Smooth muscle cell (in vitro differentiated cells): ENCODE measurements at regions not wholly inside any gene's neighbourhood (a gene's known extent, or its start where the extent isn't known, plus 50 kb on each side); places are given as distances from the start of the nearest gene placed in this dataset.

Experiments used
- DNase-seq: peaks from one replicate; lab custom pipeline; 2025; ENCODE audit not compliant: unreplicated experiment; lab: John Stamatoyannopoulos, UW
- H2AFZ ChIP-seq: fragments of 200-600 bp; sonication (generic); 2 replicates; pipeline ENCODE4 v1.6.0; 2016; ENCODE audit warnings: antibody characterized with exemption, low read depth, mild to moderate bottlenecking
- H3F3A ChIP-seq: fragments of 200-600 bp; sonication (generic); 2 replicates; pipeline ENCODE4 v1.6.0; 2017; ENCODE audit warnings: antibody characterized with exemption, low read depth
- H3K27ac ChIP-seq: fragments of 200-600 bp; sonication (generic); 2 replicates; pipeline ENCODE4 v1.5.1; 2016; ENCODE audit warnings: low read depth, mild to moderate bottlenecking
- H3K27me3 ChIP-seq: fragments of 200-600 bp; sonication (generic); 2 replicates; pipeline ENCODE4 v1.6.1; 2016; ENCODE audit warnings: low read depth, mild to moderate bottlenecking
- H3K36me3 ChIP-seq: fragments of 200-600 bp; sonication (generic); 2 replicates; pipeline ENCODE4 v1.5.1; 2016; ENCODE audit warnings: low read depth
- H3K4me1 ChIP-seq: fragments of 200-600 bp; sonication (generic); 2 replicates; pipeline ENCODE4 v1.5.1; 2016; ENCODE audit warnings: low read depth
- H3K4me2 ChIP-seq: fragments of 200-600 bp; sonication (generic); 2 replicates; pipeline ENCODE4 v1.6.0; 2016; ENCODE audit warnings: mild to moderate bottlenecking
- H3K4me3 ChIP-seq: fragments of 200-600 bp; sonication (generic); 2 replicates; pipeline ENCODE4 v1.5.1; 2016; ENCODE audit warnings: mild to moderate bottlenecking
- H3K79me2 ChIP-seq: fragments of 200-600 bp; sonication (generic); 2 replicates; pipeline ENCODE4 v1.6.0; 2016; ENCODE audit warnings: low read depth, mild to moderate bottlenecking
- H3K9ac ChIP-seq: fragments of 200-600 bp; sonication (generic); 2 replicates; pipeline ENCODE4 v1.6.0; 2016; ENCODE audit warnings: low read depth
- H3K9me3 ChIP-seq: fragments of 200-600 bp; sonication (generic); replicated peaks from 2 replicates; pipeline ENCODE4 v1.5.1; 2016; ENCODE audit warnings: low read depth
- H4K20me1 ChIP-seq: fragments of 200-600 bp; sonication (generic); 2 replicates; pipeline ENCODE4 v1.6.0; 2016; ENCODE audit warnings: low read depth
- CTCF ChIP-seq: fragments of 200-600 bp; sonication (generic); IDR thresholded peaks from 2 replicates; pipeline ENCODE4 v1.5.1; 2017; ENCODE audit warnings: borderline replicate concordance, mild to moderate bottlenecking, antibody characterized with exemption; ENCODE audit not compliant: insufficient read depth, poor library complexity, severe bottlenecking
- WGBS: methylation state at CpG from one replicate; pipeline ENCODE4 v1.1.7; 2016; ENCODE audit warnings: low lambda C conversion rate; 5-methylcytosine and 5-hydroxymethylcytosine counted together

GRCh38 chr3:73752338-73752737 lies 127.6 kb upstream of the PDZRN3 start:
- no peak overlapping the region for H3K27ac ChIP-seq
- no peaks in the 10 kb centered on the region for H3F3A ChIP-seq
- no peak overlapping the region for H2AFZ ChIP-seq
- H4K20me1 ChIP-seq: no peaks in the 10 kb centered on the region
- TF ChIP-seq CTCF: no peak
- no peaks in the 10 kb centered on the region for H3K9me3 ChIP-seq
- 94% methylated on average over 5 of the region's 5 CpGs for WGBS
- no peaks in the 10 kb centered on the region for H3K79me2 ChIP-seq
- DNase-seq: no peak
- H3K4me1 ChIP-seq: no peaks in the 10 kb centered on the region
- H3K9ac ChIP-seq: no peak overlapping the region
- H3K36me3 ChIP-seq: no peaks in the 10 kb centered on the region
- H3K27me3 ChIP-seq: no peaks in the 10 kb centered on the region
- H3K4me3 ChIP-seq: no peak overlapping the region
- no peak overlapping the region for H3K4me2 ChIP-seq

GRCh38 chr3:73746623-73747022 lies 121.9 kb upstream of the PDZRN3 start:
- no peak for DNase-seq
- Histone ChIP-seq H3K27me3 (no peaks in the 10 kb centered on the region), H4K20me1 (no peaks in the 10 kb centered on the region), H3K4me2 (no peak overlapping the region), H3K9ac (no peak overlapping the region), H3F3A (no peaks in the 10 kb centered on the region), H3K9me3 (no peaks in the 10 kb centered on the region), H3K79me2 (no peaks in the 10 kb centered on the region), H3K4me1 (no peaks in the 10 kb centered on the region), H3K36me3 (no peaks in the 10 kb centered on the region), H2AFZ (no peak overlapping the region), H3K4me3 (no peak overlapping the region), H3K27ac (no peak overlapping the region)
- WGBS: 83% methylated on average over 9 of the region's 9 CpGs
- no peak for TF ChIP-seq CTCF

- H3K9me3 ChIP-seq: no peaks in the 10 kb centered on the region
- TF ChIP-seq CTCF: no peak
- DNase-seq: no peak
- no peaks in the 10 kb centered on the region for H3K79me2 ChIP-seq
- H3K9ac ChIP-seq: no peak overlapping the region
- no peak overlapping the region for H3K4me3 ChIP-seq
- no peaks in the 10 kb centered on the region for H3F3A ChIP-seq
- no peaks in the 10 kb centered on the region for H4K20me1 ChIP-seq
- no peak overlapping the region for H2AFZ ChIP-seq
- no peak overlapping the region for H3K27ac ChIP-seq
- H3K4me2 ChIP-seq: no peak overlapping the region
- WGBS: 92% methylated on average over 9 of the region's 9 CpGs
- H3K27me3 ChIP-seq: no peaks in the 10 kb centered on the region
- H3K4me1 ChIP-seq: no peaks in the 10 kb centered on the region
- no peaks in the 10 kb centered on the region for H3K36me3 ChIP-seq
These were observed 120.9 kb upstream of the PDZRN3 start for GRCh38 chr3:73745526-73746191.

- no peak overlapping the region for H3K4me3 ChIP-seq
- peaks cover 4% of the 10 kb centered on the region for H3K4me1 ChIP-seq
- no peaks in the 10 kb centered on the region for H3K36me3 ChIP-seq
- no peaks in the 10 kb centered on the region for H3K79me2 ChIP-seq
- DNase-seq: no peak
- 97% methylated on average over 4 of the region's 4 CpGs for WGBS
- no peaks in the 10 kb centered on the region for H4K20me1 ChIP-seq
- no peak overlapping the region for H3K27ac ChIP-seq
- no peaks in the 10 kb centered on the region for H3K9me3 ChIP-seq
- H3K27me3 ChIP-seq: no peaks in the 10 kb centered on the region
- no peak overlapping the region for H3K4me2 ChIP-seq
- H2AFZ ChIP-seq: peak overlapping the region; percentile 19
- no peak for TF ChIP-seq CTCF
- H3K9ac ChIP-seq: no peak overlapping the region
- H3F3A ChIP-seq: no peaks in the 10 kb centered on the region
These were observed 118.8 kb upstream of the PDZRN3 start for GRCh38 chr3:73743551-73743950.
